ENCODE measurements at regions not wholly inside any gene's neighbourhood (a gene's known extent, or its start where the extent isn't known, plus 50 kb on each side); places are given as distances from the start of the nearest gene placed in this dataset.

DNA sequence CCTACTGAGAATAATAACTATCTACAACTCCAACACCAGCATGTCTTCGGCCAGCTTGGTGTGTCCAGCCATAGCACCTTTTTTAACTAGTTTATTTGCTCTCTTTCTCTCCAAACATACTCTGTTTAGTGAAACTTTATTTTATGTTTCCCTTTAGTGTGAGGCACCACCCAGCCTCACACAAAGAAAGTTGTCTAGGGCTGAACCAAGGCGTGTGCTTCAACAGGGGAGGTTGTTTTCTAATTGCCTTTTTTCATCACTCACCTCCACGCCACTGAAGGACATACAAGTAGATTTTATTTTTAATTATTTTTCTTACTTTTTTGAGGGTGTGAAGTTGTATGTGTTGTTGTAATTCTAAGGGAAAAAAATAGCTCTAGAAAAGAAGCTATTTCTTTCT lies 125.6 kb upstream of the MARCKS start:
- peaks cover 0 to 6% of the 10 kb centered on the region in 2 experiments; a peak in 2 of 4 replicates for H3K4me1 ChIP-seq (ENCODE audit: control insufficient read depth in 1 of 2, insufficient read depth in 2 of 2, low read depth in 1 of 2, low read length in 1 of 2)
- no peak for DNase-seq
- H4K20me1 ChIP-seq (ENCODE audit: insufficient read depth), result no peaks in the 10 kb centered on the region
- no peaks in the 10 kb centered on the region for H3K36me3 ChIP-seq (replicated peaks in 1 of 2; ENCODE audit: control insufficient read depth in 1 of 2, insufficient read depth in 2 of 2, low read length in 1 of 2)
- no peaks in the 10 kb centered on the region for H3F3A ChIP-seq (replicated peaks; ENCODE audit: insufficient read depth)
- H3K79me2 ChIP-seq (ENCODE audit: insufficient read depth), result no peaks in the 10 kb centered on the region
- H3K4me2 ChIP-seq, result no peak overlapping the region
- H3K27me3 ChIP-seq (ENCODE audit: insufficient read depth), result no peaks in the 10 kb centered on the region
- H3K27ac ChIP-seq (ENCODE audit: low read depth in 2 of 2, low read length in 1 of 2), result no peak overlapping the region
- WGBS (ENCODE audit: low lambda C conversion rate), result 94% methylated on average over 3 of the region's 3 CpGs
- H3K9me2 ChIP-seq, result no peaks in the 10 kb centered on the region
- H3K4me3 ChIP-seq (ENCODE audit: low read depth in 2 of 2, low read length in 1 of 2), result no peak overlapping the region
- no peak overlapping the region for H3K9ac ChIP-seq
- CTCF ChIA-PET, result interaction anchor here (0.9 to 1.2 kb wide), 2 partner anchors 10 to 69 kb away, joined by 3 to 5 read pairs; no protein-coding TSS in a partner anchor
- no peaks in the 10 kb centered on the region for H3K9me3 ChIP-seq
- TF ChIP-seq ZBTB33 (IDR thresholded peaks at IDR 0.05; ENCODE audit: borderline replicate concordance, low read depth), result no peak
- TF ChIP-seq, protein P1, sequence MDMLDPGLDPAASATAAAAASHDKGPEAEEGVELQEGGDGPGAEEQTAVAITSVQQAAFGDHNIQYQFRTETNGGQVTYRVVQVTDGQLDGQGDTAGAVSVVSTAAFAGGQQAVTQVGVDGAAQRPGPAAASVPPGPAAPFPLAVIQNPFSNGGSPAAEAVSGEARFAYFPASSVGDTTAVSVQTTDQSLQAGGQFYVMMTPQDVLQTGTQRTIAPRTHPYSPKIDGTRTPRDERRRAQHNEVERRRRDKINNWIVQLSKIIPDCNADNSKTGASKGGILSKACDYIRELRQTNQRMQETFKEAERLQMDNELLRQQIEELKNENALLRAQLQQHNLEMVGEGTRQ (IDR thresholded peaks at IDR 0.05; ENCODE audit: borderline replicate concordance, low read depth, low read length), result no peak
- POLR2A ChIA-PET, result no interaction called here
- H2AFZ ChIP-seq (ENCODE audit: low read depth), result no peak overlapping the region

- no peak overlapping the region for H3K4me2 ChIP-seq
- H3F3A ChIP-seq (replicated peaks; ENCODE audit: insufficient read depth), result no peaks in the 10 kb centered on the region
- ChIA-PET POLR2A (interaction anchor here (0.6 to 0.7 kb wide), 2 partner anchors 121 to 126 kb away, joined by 3 read pairs; no protein-coding TSS in a partner anchor), CTCF (interaction anchor here (0.7 to 0.9 kb wide), 2 partner anchors 11 to 28 kb away, joined by 3 to 4 read pairs; no protein-coding TSS in a partner anchor)
- H3K36me3 ChIP-seq (replicated peaks in 1 of 2; ENCODE audit: control insufficient read depth in 1 of 2, insufficient read depth in 2 of 2, low read length in 1 of 2), result no peaks in the 10 kb centered on the region
- no peaks in the 10 kb centered on the region for H3K79me2 ChIP-seq (ENCODE audit: insufficient read depth)
- H3K4me3 ChIP-seq (ENCODE audit: low read depth in 2 of 2, low read length in 1 of 2), result no peak overlapping the region; a peak in 1 of 4 replicates
- peak overlapping the region in 1 of 2 experiments; percentile 31; a peak in 2 of 4 replicates for H3K27ac ChIP-seq (ENCODE audit: low read depth in 2 of 2, low read length in 1 of 2)
- no peaks in the 10 kb centered on the region for H3K27me3 ChIP-seq (ENCODE audit: insufficient read depth)
- 47% methylated on average over 4 of the region's 4 CpGs for WGBS (ENCODE audit: low lambda C conversion rate)
- no peaks in the 10 kb centered on the region for H3K9me3 ChIP-seq
- DNase-seq, result peak; percentile 40
- H3K4me1 ChIP-seq (ENCODE audit: control insufficient read depth in 1 of 2, insufficient read depth in 2 of 2, low read depth in 1 of 2, low read length in 1 of 2), result peaks cover 0 to 6% of the 10 kb centered on the region in 2 experiments; a peak in 2 of 4 replicates
- peak overlapping the region; percentile 45; the same call in 1 of the 2 replicates for H2AFZ ChIP-seq (ENCODE audit: low read depth)
- H3K9me2 ChIP-seq, result no peaks in the 10 kb centered on the region
- TF ChIP-seq NFIC (IDR thresholded peaks at IDR 0.05; ENCODE audit: borderline replicate concordance) (no peak), CHD2 (IDR thresholded peaks at IDR 0.05; ENCODE audit: low read length, partially characterized antibody) (no peak), YY1 (IDR thresholded peaks at IDR 0.05; ENCODE audit: low read depth) (no peak), RAD21 (IDR thresholded peaks at IDR 0.05; ENCODE audit: low read length) (peak; percentile 39), GATA2 (CRISPR knock-in tag; IDR thresholded peaks at IDR 0.05) (no peak), TEAD4 (IDR thresholded peaks at IDR 0.05; ENCODE audit: borderline replicate concordance, insufficient read depth) (no peak), SMC3 (IDR thresholded peaks at IDR 0.05; ENCODE audit: low read depth, low read length) (peak; percentile 17; the same call in 1 of the 2 replicates)
- H4K20me1 ChIP-seq (ENCODE audit: insufficient read depth), result no peaks in the 10 kb centered on the region
- no peak overlapping the region for H3K9ac ChIP-seq
These were observed 124.7 kb upstream of the MARCKS start for GRCh38 chr6:113732384-113732966.

All from SK-N-SH (cell line).